Fibroblast of skin of abdomen (primary cell): ENCODE measurements at regions not wholly inside any gene's neighbourhood (a gene's known extent, or its start where the extent isn't known, plus 50 kb on each side); places are given as distances from the start of the nearest gene placed in this dataset.
"Not testable (repeated sequence)": the region's sequence is repeated elsewhere in the genome, so short reads cannot be mapped to it uniquely, and the experiment has no call there.

Experiments
- DNase-seq: peaks from one replicate; pipeline ENCODE4 v3.0.0-alpha.2; 2013

- no peak for DNase-seq
These were observed 108.8 kb upstream of the PMEPA1 start for GRCh38 chr20:57818418-57819181.

DNA sequence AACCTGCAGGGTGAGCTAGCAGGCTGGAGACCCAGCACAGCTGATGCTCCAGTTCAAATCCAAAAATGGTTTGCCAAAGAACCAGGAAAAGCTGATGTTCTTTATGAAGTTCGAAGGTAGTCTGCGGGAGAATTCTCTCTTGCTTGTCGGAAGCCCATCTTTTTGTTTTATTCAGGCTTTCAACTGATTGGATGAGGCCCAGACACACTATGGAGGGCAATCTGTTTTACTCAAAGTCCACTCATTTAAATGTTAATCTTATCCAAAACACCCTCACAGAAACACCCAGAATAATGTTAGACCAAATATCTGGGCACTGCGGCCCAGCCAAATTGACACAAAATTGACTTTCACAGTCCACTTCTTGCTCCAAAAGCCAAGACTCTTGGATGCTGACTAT, 105.6 kb upstream of the PMEPA1 start:
- no peak for DNase-seq

DNA sequence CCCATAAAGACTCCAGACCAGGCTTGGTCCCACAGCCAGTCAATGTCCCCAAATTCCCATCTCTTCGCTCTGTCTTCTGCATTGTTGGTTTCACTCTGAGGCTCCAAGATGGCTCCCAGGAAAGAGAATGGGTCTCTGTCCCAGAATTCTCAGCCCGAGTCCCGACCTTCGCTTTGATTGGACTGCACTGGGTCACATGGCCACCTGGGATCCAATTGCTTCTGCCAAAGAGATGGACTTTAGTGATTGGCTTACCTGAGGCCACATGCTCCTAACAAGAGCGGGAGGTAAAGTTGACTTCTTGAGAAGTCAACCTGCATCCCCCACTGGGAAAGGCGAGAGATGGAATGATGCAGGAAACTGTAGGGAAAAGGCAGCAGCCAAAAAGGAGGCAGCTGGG, 104.7 kb upstream of the PMEPA1 start:
- DNase-seq, result no peak

DNA sequence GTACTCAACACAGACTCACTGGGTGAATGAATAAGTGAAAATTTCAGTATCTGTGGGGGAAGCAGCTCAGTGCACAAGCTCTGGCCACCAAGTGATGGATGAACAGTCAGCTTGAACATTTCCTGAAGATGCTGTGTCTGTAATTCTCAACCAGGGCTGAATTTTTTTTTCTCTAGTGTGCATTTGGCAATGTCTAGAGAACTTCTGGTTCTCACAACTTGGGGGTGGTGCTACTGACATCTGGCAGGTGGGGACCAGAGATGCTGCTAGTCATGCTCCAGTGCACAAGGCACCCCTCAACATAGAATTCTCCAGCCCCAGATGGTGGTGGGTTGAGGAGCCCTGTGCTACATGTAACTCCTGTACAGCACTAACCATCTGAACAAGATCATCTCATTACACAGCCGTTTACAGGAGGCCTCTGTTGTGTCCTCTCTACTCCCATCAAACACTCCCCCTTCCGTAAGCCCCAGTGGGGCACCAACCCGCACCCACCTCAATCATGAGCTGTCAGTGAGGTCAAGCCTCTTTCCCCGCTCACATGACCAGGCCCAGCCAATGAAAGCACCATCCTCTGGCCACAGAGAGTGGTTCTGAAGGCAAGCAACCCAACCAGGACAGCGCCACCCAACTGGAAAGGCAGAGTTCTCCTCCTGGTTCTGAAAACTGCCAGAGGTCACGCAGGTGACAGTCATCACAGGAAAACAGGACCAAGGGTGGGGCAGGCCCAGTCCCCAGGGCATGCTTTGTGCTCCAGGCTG, 103.9 kb upstream of the PMEPA1 start:
- DNase-seq, result no peak

GRCh38 chr20:57812632-57813031, 102.8 kb upstream of the PMEPA1 start:
- DNase-seq, result not testable (repeated sequence)

DNA sequence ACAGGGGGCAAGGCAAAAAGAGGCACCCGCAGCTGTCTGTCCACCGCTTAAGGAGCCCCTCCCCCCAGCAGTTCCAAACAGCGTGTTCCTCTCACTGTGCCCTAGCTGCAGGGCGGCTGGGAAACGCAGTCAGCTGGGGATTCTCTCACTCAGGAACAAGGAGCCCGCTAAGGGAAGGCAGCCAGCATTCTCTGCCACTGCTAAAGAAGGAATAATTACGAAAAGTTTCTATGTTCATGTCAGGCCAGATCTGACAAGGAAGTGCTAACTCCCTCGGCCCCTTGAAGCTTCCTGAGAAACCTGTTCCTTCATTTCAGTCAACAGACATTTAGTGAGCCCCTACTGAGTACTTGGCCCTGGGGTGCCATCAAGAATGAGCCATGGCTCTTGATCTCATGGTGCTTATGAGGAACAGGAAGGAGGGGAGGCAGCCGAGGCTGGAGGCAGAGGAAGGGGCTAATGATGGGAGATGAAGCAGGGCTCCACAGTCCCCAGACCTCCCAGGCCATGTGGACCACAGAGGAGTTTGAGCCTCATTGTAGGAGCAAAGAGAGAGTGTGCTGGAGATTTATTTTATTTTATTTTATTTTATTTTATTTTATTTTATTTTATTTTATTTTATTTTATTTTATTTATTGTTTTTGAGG, 101.7 kb upstream of the PMEPA1 start:
- no peak for DNase-seq

DNA sequence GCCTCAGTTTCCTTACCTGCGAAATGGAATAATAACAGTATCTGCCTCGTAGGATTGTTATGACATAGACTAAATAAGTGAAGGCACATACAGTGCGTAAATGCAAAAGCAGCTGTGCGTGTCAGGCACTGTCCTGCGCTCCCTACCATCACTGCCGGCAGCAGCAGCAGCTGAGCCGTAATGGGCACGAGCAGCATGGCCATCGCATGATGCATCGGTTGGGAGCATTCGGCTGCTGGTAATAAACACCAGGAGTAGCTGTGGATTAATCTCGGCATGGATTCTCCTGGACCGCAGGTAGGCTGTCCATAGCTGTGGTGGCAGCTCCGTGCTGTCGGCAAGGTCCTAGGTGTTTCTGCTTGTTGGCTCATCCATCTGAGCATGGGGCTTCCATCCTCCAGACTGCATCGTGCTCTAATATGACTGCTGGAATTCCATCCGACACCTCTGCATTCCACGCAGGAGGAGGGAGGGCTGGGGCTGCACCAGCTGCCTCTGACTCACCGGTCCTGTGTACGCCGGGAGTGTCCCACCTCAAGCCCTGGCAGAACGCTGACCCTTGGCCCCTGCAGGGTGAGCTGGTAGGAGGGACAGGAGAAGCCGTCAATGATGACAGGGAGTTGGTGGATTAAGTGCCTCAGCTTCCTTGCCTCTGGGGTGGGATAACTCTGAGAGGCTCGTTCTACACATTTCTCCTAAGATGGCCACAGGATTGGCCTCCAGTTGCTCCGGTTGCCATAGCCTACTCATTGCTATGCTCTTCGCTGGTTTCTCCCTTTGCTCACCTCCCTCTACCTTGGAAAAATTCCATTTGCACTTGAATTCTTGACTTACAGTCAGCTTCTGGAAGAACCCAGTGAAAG, 100.9 kb upstream of the PMEPA1 start:
- DNase-seq, result peak; percentile 24

GRCh38 chr20:57809661-57810172, 99.9 kb upstream of the PMEPA1 start:
- no peak for DNase-seq

- DNase-seq, result no peak
These were observed 99.3 kb upstream of the PMEPA1 start for GRCh38 chr20:57809149-57809548.

GRCh38 chr20:57808264-57809070, 98.7 kb upstream of the PMEPA1 start:
- DNase-seq, result no peak

- DNase-seq, result no peak
These were observed 97.8 kb upstream of the PMEPA1 start for GRCh38 chr20:57807401-57808263.

DNA sequence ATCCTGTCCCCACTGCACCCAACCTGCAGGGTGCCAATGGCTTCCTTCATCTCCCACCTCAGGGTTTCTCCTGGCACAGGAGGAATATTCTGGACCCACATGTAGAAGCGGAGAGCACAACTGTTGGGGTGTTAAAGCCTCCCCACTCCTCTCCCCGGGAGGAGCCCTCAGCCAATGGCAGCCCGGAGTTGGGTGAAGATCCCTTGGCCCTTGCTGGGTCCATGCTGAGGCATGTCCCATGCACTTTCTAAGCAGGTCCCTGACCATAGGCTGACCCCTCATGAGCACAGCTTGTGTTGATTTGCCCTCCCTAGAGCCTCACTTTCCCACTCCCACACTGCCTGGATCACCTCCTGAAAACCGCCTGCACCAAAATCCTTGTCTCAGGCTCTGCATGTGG, 97.2 kb upstream of the PMEPA1 start:
- DNase-seq, result no peak

DNA sequence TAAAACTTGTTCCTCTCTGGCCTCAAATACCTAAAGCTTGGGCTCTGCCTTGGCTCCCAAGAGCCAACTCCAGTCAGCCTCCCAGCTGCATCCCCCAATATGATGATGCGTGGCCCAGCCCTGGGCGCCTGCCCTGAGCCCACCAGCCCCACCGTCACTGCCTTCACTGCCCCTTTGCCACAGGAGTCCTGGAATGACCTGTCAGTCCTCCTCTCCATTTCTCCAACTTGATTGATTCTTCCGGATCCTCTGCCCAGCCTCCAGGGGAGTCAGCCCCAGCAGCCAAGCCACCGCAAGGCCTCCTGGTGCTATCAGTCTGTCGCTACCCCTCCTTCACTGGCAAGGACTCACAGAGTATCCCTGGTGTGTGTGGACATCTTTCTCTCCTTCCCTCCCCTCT, 96.7 kb upstream of the PMEPA1 start:
- no peak for DNase-seq

- no peak for DNase-seq
These were observed 95.9 kb upstream of the PMEPA1 start for GRCh38 chr20:57805747-57806146.

DNA sequence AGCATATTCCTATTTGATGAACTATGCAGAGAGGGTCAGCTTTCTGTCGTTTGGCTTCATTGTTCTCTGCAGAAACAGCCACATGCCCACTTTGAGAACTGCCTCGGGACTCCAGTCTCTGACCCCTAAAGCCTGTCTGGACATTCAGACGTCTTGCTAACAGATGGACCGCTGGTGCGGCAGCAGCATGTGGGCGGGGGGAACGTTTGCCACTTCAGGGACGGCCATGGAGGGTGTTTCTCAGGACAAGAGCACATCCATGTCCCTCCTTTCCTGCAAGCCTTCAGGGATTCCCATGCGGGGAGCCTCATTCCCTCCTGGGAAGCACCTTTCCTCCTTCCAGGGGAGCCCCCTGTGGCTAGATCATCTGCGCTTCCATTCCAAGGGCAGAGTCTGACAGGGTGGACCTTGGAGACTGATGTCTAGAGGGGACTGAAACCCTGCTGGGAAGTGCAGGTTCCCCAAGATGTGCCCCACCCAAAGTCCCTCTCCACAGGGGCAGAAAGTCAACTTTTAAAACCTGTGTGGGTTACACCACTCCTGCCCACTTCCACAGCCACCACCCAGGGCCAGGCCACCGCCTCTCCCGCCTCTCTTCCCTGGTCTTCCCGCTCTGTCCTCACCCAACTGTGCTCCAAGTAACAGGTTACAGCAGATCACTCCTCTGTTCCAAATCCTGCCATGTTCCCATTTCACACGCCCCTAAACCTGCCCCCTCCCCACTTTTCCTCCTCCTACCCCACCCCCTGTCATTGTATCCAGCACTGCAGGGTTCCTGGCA, 94.8 kb upstream of the PMEPA1 start:
- DNase-seq, result no peak

GRCh38 chr20:57803508-57804005, 93.7 kb upstream of the PMEPA1 start:
- DNase-seq, result no peak

GRCh38 chr20:57802765-57803507, 93.1 kb upstream of the PMEPA1 start:
- no peak for DNase-seq

DNA sequence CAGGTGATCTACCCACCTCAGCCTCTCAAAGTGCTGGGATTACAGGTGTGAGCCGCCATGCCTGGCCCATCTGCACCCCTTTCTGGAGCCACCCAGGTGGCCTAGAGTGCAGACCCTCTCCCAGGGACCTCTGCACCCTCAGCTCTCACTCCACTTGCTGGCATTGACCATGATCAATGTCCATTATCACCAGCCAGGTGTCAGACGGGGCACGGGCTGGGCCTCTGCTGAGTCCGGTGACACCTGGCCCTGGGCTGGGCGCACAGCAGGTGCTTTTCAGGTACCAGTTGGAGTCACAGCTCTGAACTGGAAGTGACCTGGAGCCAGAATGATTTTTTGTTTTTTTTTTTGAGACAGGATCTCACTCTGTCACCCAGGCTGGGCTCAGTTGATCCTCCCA, 91.8 kb upstream of the PMEPA1 start:
- no peak for DNase-seq
